Panc1 (cell line): ENCODE measurements at regions not wholly inside any gene's neighbourhood (a gene's known extent, or its start where the extent isn't known, plus 50 kb on each side); places are given as distances from the start of the nearest gene placed in this dataset.

Experiments
- ATAC-seq: fragments of 200-7000 bp; cut with Tn5 transposase; 2 replicates; pipeline ENCODE4 v1.9.1; 2020; ENCODE audit warnings: mild to moderate bottlenecking, moderate library complexity
- BruUV-seq: library from RNA; stranded (reverse); fragments of 400-500 nt; replicated peaks from 2 replicates; lab custom pipeline; 2021; lab: Mats Ljungman, UMichigan
- CTCF ChIA-PET: fragments of 300-600 bp; sonication (Branson Sonifier 250); formaldehyde crosslinking; loops from one replicate; lab custom pipeline; 2022; ENCODE audit warnings: antibody characterized with exemption; lab: Charles Lee
- POLR2A ChIA-PET: fragments of 300-600 bp; sonication (Branson Sonifier 250); formaldehyde crosslinking; loops from one replicate; lab custom pipeline; 2022; ENCODE audit warnings: antibody characterized with exemption; lab: Charles Lee
- DNase-seq: peaks from one replicate; pipeline ENCODE4 v3.0.0-alpha.2; 2010; ENCODE audit warnings: low read depth, low spot score
- H3K27ac ChIP-seq: 2 replicates; pipeline ENCODE4 v1.5.1; 2011; ENCODE audit warnings: mild to moderate bottlenecking, low read length, inconsistent platforms
- H3K27me3 ChIP-seq: fragments of 200-500 bp; sonication (Bioruptor generic); 2 replicates; pipeline ENCODE4 v1.6.0; 2014; ENCODE audit warnings: low read length, inconsistent platforms; ENCODE audit not compliant: control insufficient read depth, insufficient read depth
- H3K36me3 ChIP-seq: fragments of 200-500 bp; sonication (Bioruptor generic); 2 replicates; pipeline ENCODE4 v1.5.1; 2014; ENCODE audit warnings: inconsistent platforms, mild to moderate bottlenecking, low read length, moderate library complexity; ENCODE audit not compliant: control insufficient read depth, insufficient read depth
- H3K4me1 ChIP-seq: 2 replicates; pipeline ENCODE4 v1.5.1; 2011; ENCODE audit warnings: inconsistent platforms, mild to moderate bottlenecking, low read length, moderate library complexity; ENCODE audit not compliant: control insufficient read depth, insufficient read depth
- H3K4me3 ChIP-seq, 2 experiments: 2 replicates each; pipeline ENCODE4 v1.5.1; 2011 to 2012; ENCODE audit warnings: low read depth in 2 of 2, low read length in 2 of 2, mild to moderate bottlenecking in 2 of 2, inconsistent platforms in 1 of 2, moderate library complexity in 1 of 2
- H3K9me3 ChIP-seq: fragments of 200-500 bp; sonication (Bioruptor generic); 2 replicates; pipeline ENCODE4 v1.5.1; 2014; ENCODE audit warnings: low read depth, mild to moderate bottlenecking, inconsistent platforms, low read length, moderate library complexity; ENCODE audit not compliant: control insufficient read depth, insufficient read depth
- POLR2AphosphoS5 ChIP-seq: IDR thresholded peaks from 2 replicates; pipeline ENCODE4 v1.6.1; 2012; ENCODE audit warnings: mild to moderate bottlenecking, low read depth, low read length, moderate library complexity
- REST ChIP-seq, 2 experiments: IDR thresholded peaks; 2 replicates each; pipeline ENCODE4 v1.6.1; 2011 to 2012; ENCODE audit warnings: low read depth in 2 of 2, control low read depth in 1 of 2, low read length in 1 of 2, mild to moderate bottlenecking in 1 of 2, moderate library complexity in 1 of 2; ENCODE audit not compliant: insufficient read depth in 1 of 2
- SIN3A ChIP-seq: IDR thresholded peaks from 2 replicates; pipeline ENCODE4 v1.6.1; 2012; ENCODE audit warnings: low read depth, mild to moderate bottlenecking, low read length, moderate library complexity, borderline replicate concordance; ENCODE audit not compliant: insufficient read depth
- TCF7L2 ChIP-seq: IDR thresholded peaks from 2 replicates; pipeline ENCODE4 v1.6.1; 2011; ENCODE audit warnings: mild to moderate bottlenecking, low read depth, low read length, inconsistent platforms
- in situ Hi-C: cut with HindIII; loops from 2 replicates; pipeline ENCODE4 v1.10.0; 2016; ENCODE audit warnings: low sequenced_read_pairs, low pct_unique_long_range_greater_than_20kb
- intact Hi-C: fragments of 100-400 bp; cut with micrococcal nuclease; formaldehyde crosslinking; loops from one replicate; pipeline ENCODE4 v1.10.0; 2022; ENCODE audit not compliant: unreplicated experiment
- TF ChIP-seq, protein P1 (sequence below): fragments of 450-650 bp; IDR thresholded peaks from 2 replicates; pipeline ENCODE4 v1.5.1; 2017; ENCODE audit warnings: mild to moderate bottlenecking

GRCh38 chr3:117744935-117745334, 1035.4 kb downstream of the TUSC7 start:
- no peaks in the 10 kb centered on the region for H3K27me3 ChIP-seq
- TF ChIP-seq SIN3A (no peak), TCF7L2 (no peak), POLR2AphosphoS5 (no peak)
- TF ChIP-seq, protein P1, sequence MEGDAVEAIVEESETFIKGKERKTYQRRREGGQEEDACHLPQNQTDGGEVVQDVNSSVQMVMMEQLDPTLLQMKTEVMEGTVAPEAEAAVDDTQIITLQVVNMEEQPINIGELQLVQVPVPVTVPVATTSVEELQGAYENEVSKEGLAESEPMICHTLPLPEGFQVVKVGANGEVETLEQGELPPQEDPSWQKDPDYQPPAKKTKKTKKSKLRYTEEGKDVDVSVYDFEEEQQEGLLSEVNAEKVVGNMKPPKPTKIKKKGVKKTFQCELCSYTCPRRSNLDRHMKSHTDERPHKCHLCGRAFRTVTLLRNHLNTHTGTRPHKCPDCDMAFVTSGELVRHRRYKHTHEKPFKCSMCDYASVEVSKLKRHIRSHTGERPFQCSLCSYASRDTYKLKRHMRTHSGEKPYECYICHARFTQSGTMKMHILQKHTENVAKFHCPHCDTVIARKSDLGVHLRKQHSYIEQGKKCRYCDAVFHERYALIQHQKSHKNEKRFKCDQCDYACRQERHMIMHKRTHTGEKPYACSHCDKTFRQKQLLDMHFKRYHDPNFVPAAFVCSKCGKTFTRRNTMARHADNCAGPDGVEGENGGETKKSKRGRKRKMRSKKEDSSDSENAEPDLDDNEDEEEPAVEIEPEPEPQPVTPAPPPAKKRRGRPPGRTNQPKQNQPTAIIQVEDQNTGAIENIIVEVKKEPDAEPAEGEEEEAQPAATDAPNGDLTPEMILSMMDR, result no peak
- H3K9me3 ChIP-seq, result no peaks in the 10 kb centered on the region
- H3K4me1 ChIP-seq, result no peaks in the 10 kb centered on the region
- ChIA-PET POLR2A (no interaction called here), CTCF (no interaction called here)
- no peak for DNase-seq
- no peak overlapping the region for H3K4me3 ChIP-seq
- ATAC-seq, result no peak
- in situ Hi-C loops, result no loop called here
- intact Hi-C loops, result no loop called here
- BruUV-seq, result no TSS peak
- no peak overlapping the region for H3K27ac ChIP-seq
- H3K36me3 ChIP-seq, result no peaks in the 10 kb centered on the region

GRCh38 chr3:117745516-117745915, 1035.9 kb downstream of the TUSC7 start:
- intact Hi-C loops, result no loop called here
- H3K27ac ChIP-seq, result no peak overlapping the region
- H3K27me3 ChIP-seq, result no peaks in the 10 kb centered on the region
- TF ChIP-seq TCF7L2 (no peak), SIN3A (no peak)
- TF ChIP-seq, protein P1, result no peak
- H3K9me3 ChIP-seq, result no peaks in the 10 kb centered on the region
- no peak for DNase-seq
- POLR2A ChIA-PET, result no interaction called here
- no TSS peak for BruUV-seq
- in situ Hi-C loops, result no loop called here
- H3K4me3 ChIP-seq, result no peak overlapping the region
- H3K4me1 ChIP-seq, result no peaks in the 10 kb centered on the region
- CTCF ChIA-PET, result no interaction called here
- no peaks in the 10 kb centered on the region for H3K36me3 ChIP-seq
- ATAC-seq, result no peak

- DNase-seq (no peak), ATAC-seq (no peak)
- no peaks in the 10 kb centered on the region for H3K9me3 ChIP-seq
- TF ChIP-seq, protein P1, result no peak
- TF ChIP-seq TCF7L2 (no peak), POLR2AphosphoS5 (no peak), SIN3A (no peak), REST (IDR thresholded peaks at IDR 0.05; ENCODE audit: insufficient read depth in 1 of 2, low read depth in 2 of 2, low read length in 1 of 2) (no peak)
- no peak overlapping the region for H3K4me3 ChIP-seq
- no peaks in the 10 kb centered on the region for H3K36me3 ChIP-seq
- BruUV-seq, result no TSS peak
- CTCF ChIA-PET, result no interaction called here
- no peak overlapping the region for H3K27ac ChIP-seq
- POLR2A ChIA-PET, result no interaction called here
- in situ Hi-C loops, result no loop called here
- H3K27me3 ChIP-seq, result no peaks in the 10 kb centered on the region
- intact Hi-C loops, result no loop called here
- H3K4me1 ChIP-seq, result no peaks in the 10 kb centered on the region
Observed at GRCh38 chr3:117746066-117746465, 1036.5 kb downstream of the TUSC7 start.
